ENCODE measurements at regions not wholly inside any gene's neighbourhood (a gene's known extent, or its start where the extent isn't known, plus 50 kb on each side); places are given as distances from the start of the nearest gene placed in this dataset.

- Histone ChIP-seq H3K36me3 (no peaks in the 10 kb centered on the region), H3K27ac (no peak overlapping the region), H3K4me1 (ENCODE audit: control insufficient read depth in 1 of 2, low read depth in 2 of 2) (no peaks in the 10 kb centered on the region), H3K9me3 (no peaks in the 10 kb centered on the region), H3K27me3 (replicated peaks; ENCODE audit: insufficient read depth) (no peaks in the 10 kb centered on the region), H3K4me3 (no peak overlapping the region)
- DNase-seq (ENCODE audit: low spot score) (no peak), ATAC-seq (ENCODE audit: insufficient number of reproducible peaks, low FRiP score, low read depth) (no peak)
- TF ChIP-seq CTCF (IDR thresholded peaks at IDR 0.05) = no peak
Measured at GRCh38 chr5:175357995-175358394, 86.0 kb downstream of the DRD1 start.

DNA sequence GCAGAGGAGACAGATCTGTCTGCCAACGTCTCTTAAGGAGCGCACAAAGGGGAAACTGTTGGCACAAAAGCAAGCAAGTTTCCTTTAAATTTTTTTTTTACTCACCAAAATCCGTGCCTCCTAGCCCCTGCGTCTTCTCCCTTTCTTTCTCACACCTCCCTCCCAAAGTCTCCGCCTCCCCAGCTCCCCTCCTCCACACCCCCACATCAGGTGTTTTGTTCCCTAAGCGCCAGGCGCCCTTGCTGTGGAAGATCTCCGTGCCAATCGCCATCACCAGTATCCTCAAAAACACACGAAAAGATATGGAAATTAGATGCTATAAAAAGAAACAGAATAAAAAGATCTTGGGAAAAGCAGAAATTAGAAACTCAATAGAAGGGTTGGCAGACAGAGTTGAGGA lies 87.6 kb downstream of the DRD1 start:
- no peak for TF ChIP-seq CTCF (IDR thresholded peaks at IDR 0.05)
- no peaks in the 10 kb centered on the region for H3K9me3 ChIP-seq
- H3K4me1 ChIP-seq (ENCODE audit: control insufficient read depth in 1 of 2, low read depth in 2 of 2) = no peaks in the 10 kb centered on the region
- ATAC-seq (ENCODE audit: insufficient number of reproducible peaks, low FRiP score, low read depth) (no peak), DNase-seq (ENCODE audit: low spot score) (no peak)
- H3K4me3 ChIP-seq = no peak overlapping the region
- H3K27ac ChIP-seq = no peak overlapping the region
- no peaks in the 10 kb centered on the region for H3K27me3 ChIP-seq (replicated peaks; ENCODE audit: insufficient read depth)
- H3K36me3 ChIP-seq = no peaks in the 10 kb centered on the region

- DNase-seq (ENCODE audit: low spot score) = no peak
- no peak for ATAC-seq (ENCODE audit: insufficient number of reproducible peaks, low FRiP score, low read depth)
- Histone ChIP-seq H3K27ac (no peak overlapping the region), H3K4me3 (no peak overlapping the region), H3K4me1 (ENCODE audit: control insufficient read depth in 1 of 2, low read depth in 2 of 2) (no peaks in the 10 kb centered on the region), H3K9me3 (no peaks in the 10 kb centered on the region), H3K36me3 (no peaks in the 10 kb centered on the region), H3K27me3 (replicated peaks; ENCODE audit: insufficient read depth) (no peaks in the 10 kb centered on the region)
- no peak for TF ChIP-seq CTCF (IDR thresholded peaks at IDR 0.05)
Measured at GRCh38 chr5:175354964-175355363, 89.0 kb downstream of the DRD1 start.

DNA sequence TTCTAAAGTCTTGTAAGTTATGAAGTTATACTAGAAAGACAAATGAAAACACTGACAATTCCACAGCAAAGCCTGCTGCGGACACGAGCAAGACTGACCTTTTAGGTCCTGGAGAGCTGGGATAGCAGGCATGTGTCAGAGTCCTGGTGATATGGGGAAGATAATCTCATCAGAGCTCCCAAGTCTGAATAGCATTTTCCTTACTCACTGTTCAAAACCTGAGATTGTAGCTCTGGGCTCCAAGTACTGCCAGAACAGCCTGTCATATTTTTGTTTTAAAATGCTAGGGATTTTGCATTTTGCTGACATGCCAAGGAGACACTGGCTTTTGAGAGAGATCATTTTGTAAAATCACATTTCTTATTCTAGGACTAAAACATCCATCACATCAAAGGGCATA lies 90.1 kb downstream of the DRD1 start:
- Histone ChIP-seq H3K4me3 (no peak overlapping the region), H3K4me1 (ENCODE audit: control insufficient read depth in 1 of 2, low read depth in 2 of 2) (no peaks in the 10 kb centered on the region), H3K27me3 (replicated peaks; ENCODE audit: insufficient read depth) (no peaks in the 10 kb centered on the region), H3K9me3 (no peaks in the 10 kb centered on the region), H3K27ac (no peak overlapping the region), H3K36me3 (no peaks in the 10 kb centered on the region)
- ATAC-seq (ENCODE audit: insufficient number of reproducible peaks, low FRiP score, low read depth) = no peak
- DNase-seq (ENCODE audit: low spot score) = no peak
- TF ChIP-seq CTCF (IDR thresholded peaks at IDR 0.05) = no peak

- no peak for TF ChIP-seq CTCF (IDR thresholded peaks at IDR 0.05)
- no peaks in the 10 kb centered on the region for H3K36me3 ChIP-seq
- no peak for DNase-seq (ENCODE audit: low spot score)
- H3K4me3 ChIP-seq = no peak overlapping the region
- ATAC-seq (ENCODE audit: insufficient number of reproducible peaks, low FRiP score, low read depth) = no peak
- H3K27ac ChIP-seq = no peak overlapping the region
- H3K27me3 ChIP-seq (replicated peaks; ENCODE audit: insufficient read depth) = no peaks in the 10 kb centered on the region
- H3K4me1 ChIP-seq (ENCODE audit: control insufficient read depth in 1 of 2, low read depth in 2 of 2) = no peaks in the 10 kb centered on the region
- no peaks in the 10 kb centered on the region for H3K9me3 ChIP-seq
Measured at GRCh38 chr5:175351897-175352590, 91.9 kb downstream of the DRD1 start.

All from thoracic aorta (tissue), 2 donors.